ENCODE measurements at regions not wholly inside any gene's neighbourhood (a gene's known extent, or its start where the extent isn't known, plus 50 kb on each side); places are given as distances from the start of the nearest gene placed in this dataset.

DNA sequence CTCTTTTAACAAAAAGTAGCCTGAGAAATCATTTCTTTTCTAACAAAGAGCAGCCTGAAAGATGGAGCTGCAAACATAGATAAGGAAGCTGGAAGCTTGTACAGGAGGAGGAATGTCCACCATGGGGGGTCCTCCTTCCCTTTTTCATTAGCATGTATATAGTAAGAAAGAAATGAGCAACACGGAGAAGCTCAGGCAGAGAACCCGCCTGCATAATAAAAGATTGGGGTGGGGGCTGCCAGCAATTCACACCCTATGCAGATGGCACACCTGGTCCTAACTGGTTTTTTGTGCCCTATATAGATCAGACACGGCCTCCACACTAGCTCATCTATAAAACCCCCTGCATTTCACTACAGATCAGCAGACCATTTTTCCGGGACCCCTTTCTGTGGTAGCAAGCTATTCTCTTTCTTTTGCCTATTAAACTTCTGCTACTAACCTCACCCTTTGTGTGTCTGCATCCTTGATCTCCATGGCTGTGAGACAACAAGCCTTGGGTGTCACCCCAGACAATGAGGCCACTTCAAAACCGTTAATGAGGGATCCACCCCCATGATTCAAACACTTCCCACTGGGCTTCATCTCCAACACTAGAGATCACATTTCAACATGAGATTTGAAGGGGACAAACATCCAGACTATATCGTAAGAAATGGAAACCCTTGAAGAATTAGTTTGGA lies 167.5 kb upstream of the FREM2 start:
- H3K27ac ChIP-seq (ENCODE audit: low read length): no peak overlapping the region
- TF ChIP-seq TCF7L2 (IDR thresholded peaks at IDR 0.05; ENCODE audit: low read depth, low read length) (no peak), SIN3A (IDR thresholded peaks at IDR 0.05; ENCODE audit: borderline replicate concordance, insufficient read depth, low read depth, low read length) (no peak), CTCF (IDR thresholded peaks at IDR 0.05) (no peak), POLR2AphosphoS5 (IDR thresholded peaks at IDR 0.05; ENCODE audit: low read depth, low read length) (no peak)
- TF ChIP-seq, protein P1, sequence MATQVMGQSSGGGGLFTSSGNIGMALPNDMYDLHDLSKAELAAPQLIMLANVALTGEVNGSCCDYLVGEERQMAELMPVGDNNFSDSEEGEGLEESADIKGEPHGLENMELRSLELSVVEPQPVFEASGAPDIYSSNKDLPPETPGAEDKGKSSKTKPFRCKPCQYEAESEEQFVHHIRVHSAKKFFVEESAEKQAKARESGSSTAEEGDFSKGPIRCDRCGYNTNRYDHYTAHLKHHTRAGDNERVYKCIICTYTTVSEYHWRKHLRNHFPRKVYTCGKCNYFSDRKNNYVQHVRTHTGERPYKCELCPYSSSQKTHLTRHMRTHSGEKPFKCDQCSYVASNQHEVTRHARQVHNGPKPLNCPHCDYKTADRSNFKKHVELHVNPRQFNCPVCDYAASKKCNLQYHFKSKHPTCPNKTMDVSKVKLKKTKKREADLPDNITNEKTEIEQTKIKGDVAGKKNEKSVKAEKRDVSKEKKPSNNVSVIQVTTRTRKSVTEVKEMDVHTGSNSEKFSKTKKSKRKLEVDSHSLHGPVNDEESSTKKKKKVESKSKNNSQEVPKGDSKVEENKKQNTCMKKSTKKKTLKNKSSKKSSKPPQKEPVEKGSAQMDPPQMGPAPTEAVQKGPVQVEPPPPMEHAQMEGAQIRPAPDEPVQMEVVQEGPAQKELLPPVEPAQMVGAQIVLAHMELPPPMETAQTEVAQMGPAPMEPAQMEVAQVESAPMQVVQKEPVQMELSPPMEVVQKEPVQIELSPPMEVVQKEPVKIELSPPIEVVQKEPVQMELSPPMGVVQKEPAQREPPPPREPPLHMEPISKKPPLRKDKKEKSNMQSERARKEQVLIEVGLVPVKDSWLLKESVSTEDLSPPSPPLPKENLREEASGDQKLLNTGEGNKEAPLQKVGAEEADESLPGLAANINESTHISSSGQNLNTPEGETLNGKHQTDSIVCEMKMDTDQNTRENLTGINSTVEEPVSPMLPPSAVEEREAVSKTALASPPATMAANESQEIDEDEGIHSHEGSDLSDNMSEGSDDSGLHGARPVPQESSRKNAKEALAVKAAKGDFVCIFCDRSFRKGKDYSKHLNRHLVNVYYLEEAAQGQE (IDR thresholded peaks at IDR 0.05; ENCODE audit: insufficient read depth in 1 of 2, low read depth in 2 of 2, low read length in 1 of 2): no peak
- DNase-seq (ENCODE audit: low read depth, low spot score): no peak
- intact Hi-C loops (cut with micrococcal nuclease; ENCODE audit: unreplicated experiment) (no loop called here), in situ Hi-C loops (cut with HindIII; ENCODE audit: low pct_unique_long_range_greater_than_20kb, low sequenced_read_pairs) (no loop called here)
- H3K4me1 ChIP-seq (ENCODE audit: control insufficient read depth, insufficient read depth, low read length): no peaks in the 10 kb centered on the region
- ChIA-PET CTCF (no interaction called here), POLR2A (no interaction called here)
- no peak overlapping the region for H3K4me3 ChIP-seq (ENCODE audit: low read depth in 2 of 2, low read length in 2 of 2)
- no peaks in the 10 kb centered on the region for H3K9me3 ChIP-seq (ENCODE audit: control insufficient read depth, insufficient read depth, low read depth, low read length)
- no peak for ATAC-seq
- no TSS peak for BruUV-seq (replicated peaks)
- H3K36me3 ChIP-seq (ENCODE audit: control insufficient read depth, insufficient read depth, low read length): no peaks in the 10 kb centered on the region
- H3K27me3 ChIP-seq (ENCODE audit: control insufficient read depth, insufficient read depth, low read length): no peaks in the 10 kb centered on the region

DNA sequence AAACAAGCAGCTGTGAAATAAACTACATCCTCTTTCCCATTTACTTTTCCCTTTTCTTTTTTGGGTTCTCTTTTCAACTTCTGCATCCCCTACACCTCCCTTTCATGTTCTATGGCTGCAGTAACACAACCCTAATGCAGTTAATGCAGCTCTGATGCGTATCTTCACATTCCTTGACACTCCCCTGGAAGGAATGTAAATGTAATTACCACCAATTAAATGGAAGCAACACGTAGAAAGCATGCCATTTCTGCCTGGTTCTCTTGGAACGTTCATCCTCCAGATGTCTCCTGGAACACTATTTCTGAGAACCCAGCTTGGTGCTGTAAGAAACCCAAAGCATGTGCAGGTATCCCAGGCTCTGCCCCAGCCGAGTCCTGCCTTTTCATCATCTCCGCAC lies 166.8 kb upstream of the FREM2 start:
- Histone ChIP-seq H3K27ac (ENCODE audit: low read length) (no peak overlapping the region), H3K36me3 (ENCODE audit: control insufficient read depth, insufficient read depth, low read length) (no peaks in the 10 kb centered on the region), H3K27me3 (ENCODE audit: control insufficient read depth, insufficient read depth, low read length) (no peaks in the 10 kb centered on the region), H3K4me1 (ENCODE audit: control insufficient read depth, insufficient read depth, low read length) (no peaks in the 10 kb centered on the region), H3K9me3 (ENCODE audit: control insufficient read depth, insufficient read depth, low read depth, low read length) (no peaks in the 10 kb centered on the region), H3K4me3 (ENCODE audit: low read depth in 2 of 2, low read length in 2 of 2) (no peak overlapping the region)
- ChIA-PET POLR2A (no interaction called here), CTCF (no interaction called here)
- in situ Hi-C loops (cut with HindIII; ENCODE audit: low pct_unique_long_range_greater_than_20kb, low sequenced_read_pairs) (no loop called here), intact Hi-C loops (cut with micrococcal nuclease; ENCODE audit: unreplicated experiment) (loop anchor here (10.0 kb wide), 1 partner anchor 145 kb away; no protein-coding TSS in a partner anchor)
- ATAC-seq: no peak
- TF ChIP-seq CTCF (IDR thresholded peaks at IDR 0.05) (no peak), TCF7L2 (IDR thresholded peaks at IDR 0.05; ENCODE audit: low read depth, low read length) (no peak), SIN3A (IDR thresholded peaks at IDR 0.05; ENCODE audit: borderline replicate concordance, insufficient read depth, low read depth, low read length) (no peak), POLR2AphosphoS5 (IDR thresholded peaks at IDR 0.05; ENCODE audit: low read depth, low read length) (no peak)
- TF ChIP-seq, protein P1 (IDR thresholded peaks at IDR 0.05; ENCODE audit: insufficient read depth in 1 of 2, low read depth in 2 of 2, low read length in 1 of 2): no peak
- DNase-seq (ENCODE audit: low read depth, low spot score): no peak
- no TSS peak for BruUV-seq (replicated peaks)
